PC-9 (cell line): ENCODE measurements at regions not wholly inside any gene's neighbourhood (a gene's known extent, or its start where the extent isn't known, plus 50 kb on each side); places are given as distances from the start of the nearest gene placed in this dataset.

Experiments used
- CTCF ChIP-seq: fragments of 200-600 bp; sonication (generic); conservative IDR thresholded peaks from 2 replicates; pipeline ENCODE4 v1.6.1; 2017; ENCODE audit warnings: mixed run types, antibody characterized with exemption, mild to moderate bottlenecking, moderate library complexity
- EZH2 ChIP-seq: fragments of 200-600 bp; sonication (generic); IDR thresholded peaks from 2 replicates; pipeline ENCODE4 v1.8.0; 2017; ENCODE audit warnings: antibody characterized with exemption, low read depth

GRCh38 chr12:107440606-107441005 lies 245.0 kb upstream of the PWP1 start:
- no peak for TF ChIP-seq CTCF
- no peak for TF ChIP-seq EZH2
